ENCODE measurements at regions not wholly inside any gene's neighbourhood (a gene's known extent, or its start where the extent isn't known, plus 50 kb on each side); places are given as distances from the start of the nearest gene placed in this dataset.

DNA sequence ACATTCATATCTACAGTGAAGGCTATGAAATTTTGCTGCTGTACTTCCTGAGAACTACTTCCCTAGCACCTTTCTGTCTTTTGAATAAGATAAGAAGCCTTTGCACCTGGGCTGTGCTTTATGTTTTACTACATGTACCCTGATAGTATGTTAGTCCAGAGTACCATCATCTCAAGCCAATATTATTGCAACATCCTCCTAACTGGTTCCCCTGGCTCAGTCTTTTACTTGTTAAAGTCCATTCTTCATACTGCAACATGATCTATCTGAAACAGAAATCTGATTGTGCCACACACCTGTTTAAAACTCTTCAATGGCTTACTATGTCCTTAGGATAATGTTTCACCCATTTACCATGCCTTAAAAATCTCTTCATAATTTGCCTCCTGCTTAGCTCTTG is 102.3 kb downstream of the AGTR2 start:
- DNase-seq = no peak
- Histone ChIP-seq H3K36me3 (ENCODE audit: control insufficient read depth, insufficient read depth, low read length) (no peaks in the 10 kb centered on the region), H3K9me3 (no peaks in the 10 kb centered on the region), H3K4me3 (ENCODE audit: low read depth, low read length) (no peak overlapping the region), H3K4me1 (0 out of 2 replicates have a peak, but pooled peaks cover 2% of the 10 kb centered on the region), H3K27me3 (replicated peaks; ENCODE audit: control insufficient read depth, insufficient read depth, low read length) (no peaks in the 10 kb centered on the region)
- Mint-ChIP-seq H3K4me3 (ENCODE audit: unreplicated experiment) (no peak overlapping the region), H3K36me3 (ENCODE audit: insufficient read depth, unreplicated experiment) (no peaks in the 10 kb centered on the region), H3K4me1 (ENCODE audit: low read depth, unreplicated experiment) (peaks cover 7% of the 10 kb centered on the region), H3K27me3 (ENCODE audit: insufficient read depth, unreplicated experiment) (no peaks in the 10 kb centered on the region), H3K27ac (ENCODE audit: unreplicated experiment) (peak overlapping the region; percentile 65), H3K9me3 (ENCODE audit: unreplicated experiment) (peaks cover 35% of the 10 kb centered on the region)
- TF ChIP-seq, protein P1, sequence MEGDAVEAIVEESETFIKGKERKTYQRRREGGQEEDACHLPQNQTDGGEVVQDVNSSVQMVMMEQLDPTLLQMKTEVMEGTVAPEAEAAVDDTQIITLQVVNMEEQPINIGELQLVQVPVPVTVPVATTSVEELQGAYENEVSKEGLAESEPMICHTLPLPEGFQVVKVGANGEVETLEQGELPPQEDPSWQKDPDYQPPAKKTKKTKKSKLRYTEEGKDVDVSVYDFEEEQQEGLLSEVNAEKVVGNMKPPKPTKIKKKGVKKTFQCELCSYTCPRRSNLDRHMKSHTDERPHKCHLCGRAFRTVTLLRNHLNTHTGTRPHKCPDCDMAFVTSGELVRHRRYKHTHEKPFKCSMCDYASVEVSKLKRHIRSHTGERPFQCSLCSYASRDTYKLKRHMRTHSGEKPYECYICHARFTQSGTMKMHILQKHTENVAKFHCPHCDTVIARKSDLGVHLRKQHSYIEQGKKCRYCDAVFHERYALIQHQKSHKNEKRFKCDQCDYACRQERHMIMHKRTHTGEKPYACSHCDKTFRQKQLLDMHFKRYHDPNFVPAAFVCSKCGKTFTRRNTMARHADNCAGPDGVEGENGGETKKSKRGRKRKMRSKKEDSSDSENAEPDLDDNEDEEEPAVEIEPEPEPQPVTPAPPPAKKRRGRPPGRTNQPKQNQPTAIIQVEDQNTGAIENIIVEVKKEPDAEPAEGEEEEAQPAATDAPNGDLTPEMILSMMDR (IDR thresholded peaks at IDR 0.05; ENCODE audit: insufficient read depth in 1 of 2, low read depth in 1 of 2, low read length in 1 of 2, severe bottlenecking in 1 of 2, unreplicated experiment in 1 of 2) = no peak
- POLR2A ChIA-PET = no interaction called here
- BruUV-seq (replicated peaks) = no TSS peak
- CTCF ChIA-PET = no interaction called here
- intact Hi-C loops (cut with micrococcal nuclease; ENCODE audit: unreplicated experiment) = no loop called here

DNA sequence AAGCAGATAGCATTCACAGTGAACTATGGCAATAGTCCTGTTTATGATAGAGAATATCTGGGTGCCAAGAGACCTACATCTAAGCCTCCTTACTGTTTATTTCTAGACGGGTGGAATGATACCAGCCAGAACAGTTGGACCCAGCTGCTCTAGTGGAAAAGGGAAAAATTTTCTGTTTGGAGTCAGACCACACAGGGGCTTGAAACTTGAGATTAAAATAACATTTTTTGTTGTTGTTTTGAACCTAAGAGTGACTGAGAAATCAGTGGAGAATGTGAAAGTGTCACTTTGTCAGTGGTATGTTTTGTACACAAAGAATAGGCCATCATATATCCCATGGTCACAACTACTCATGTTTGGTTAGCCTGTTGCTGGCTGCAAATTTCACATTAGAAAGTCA is 105.7 kb downstream of the AGTR2 start:
- Mint-ChIP-seq H3K4me1 (ENCODE audit: low read depth, unreplicated experiment) (peaks cover 11% of the 10 kb centered on the region), H3K4me3 (ENCODE audit: unreplicated experiment) (no peak overlapping the region), H3K27me3 (ENCODE audit: insufficient read depth, unreplicated experiment) (no peaks in the 10 kb centered on the region), H3K27ac (ENCODE audit: unreplicated experiment) (no peak overlapping the region), H3K36me3 (ENCODE audit: insufficient read depth, unreplicated experiment) (peaks cover 5% of the 10 kb centered on the region), H3K9me3 (ENCODE audit: unreplicated experiment) (peaks cover 22% of the 10 kb centered on the region)
- ChIA-PET POLR2A (no interaction called here), CTCF (no interaction called here)
- Histone ChIP-seq H3K4me3 (ENCODE audit: low read depth, low read length) (no peak overlapping the region), H3K9me3 (no peaks in the 10 kb centered on the region), H3K4me1 (0 out of 2 replicates have a peak, but pooled peaks cover 3% of the 10 kb centered on the region), H3K27me3 (replicated peaks; ENCODE audit: control insufficient read depth, insufficient read depth, low read length) (no peaks in the 10 kb centered on the region), H3K36me3 (ENCODE audit: control insufficient read depth, insufficient read depth, low read length) (no peaks in the 10 kb centered on the region)
- intact Hi-C loops (cut with micrococcal nuclease; ENCODE audit: unreplicated experiment) = no loop called here
- TF ChIP-seq, protein P1 (IDR thresholded peaks at IDR 0.05; ENCODE audit: insufficient read depth in 1 of 2, low read depth in 1 of 2, low read length in 1 of 2, severe bottlenecking in 1 of 2, unreplicated experiment in 1 of 2) = no peak
- no TSS peak for BruUV-seq (replicated peaks)
- no peak for DNase-seq

GRCh38 chrX:116277351-116278225 is 107.0 kb downstream of the AGTR2 start:
- 0 out of 2 replicates have a peak, but pooled peaks cover 12% of the 10 kb centered on the region for H3K4me1 ChIP-seq
- ChIA-PET CTCF (interaction anchor here (1.2 kb wide), 1 partner anchor 45 kb away, joined by 3 read pairs; no protein-coding TSS in a partner anchor), POLR2A (no interaction called here)
- no peak for DNase-seq
- no peaks in the 10 kb centered on the region for H3K9me3 ChIP-seq
- TF ChIP-seq, protein P1 (IDR thresholded peaks at IDR 0.05; ENCODE audit: insufficient read depth in 1 of 2, low read depth in 1 of 2, low read length in 1 of 2, severe bottlenecking in 1 of 2, unreplicated experiment in 1 of 2) = no peak
- Mint-ChIP-seq H3K36me3 (ENCODE audit: insufficient read depth, unreplicated experiment) (peaks cover 5% of the 10 kb centered on the region), H3K9me3 (ENCODE audit: unreplicated experiment) (peaks cover 9% of the 10 kb centered on the region), H3K4me3 (ENCODE audit: unreplicated experiment) (no peak overlapping the region), H3K27me3 (ENCODE audit: insufficient read depth, unreplicated experiment) (no peaks in the 10 kb centered on the region), H3K4me1 (ENCODE audit: low read depth, unreplicated experiment) (peaks cover 23% of the 10 kb centered on the region), H3K27ac (ENCODE audit: unreplicated experiment) (no peak overlapping the region)
- no TSS peak for BruUV-seq (replicated peaks)
- intact Hi-C loops (cut with micrococcal nuclease; ENCODE audit: unreplicated experiment) = no loop called here
- no peak overlapping the region for H3K4me3 ChIP-seq (ENCODE audit: low read depth, low read length)
- no peaks in the 10 kb centered on the region for H3K27me3 ChIP-seq (replicated peaks; ENCODE audit: control insufficient read depth, insufficient read depth, low read length)
- H3K36me3 ChIP-seq (ENCODE audit: control insufficient read depth, insufficient read depth, low read length) = no peaks in the 10 kb centered on the region
